ENCODE measurements at regions not wholly inside any gene's neighbourhood (a gene's known extent, or its start where the extent isn't known, plus 50 kb on each side); places are given as distances from the start of the nearest gene placed in this dataset.

GRCh38 chr3:24986612-24987011, 441.5 kb upstream of the RARB start:
- no peak for DNase-seq (ENCODE audit: low spot score in 2 of 2)
- H3K4me1 ChIP-seq = no peaks in the 10 kb centered on the region
- H3K36me3 ChIP-seq = no peaks in the 10 kb centered on the region
- H3K27ac ChIP-seq = no peak overlapping the region
- H3K9me3 ChIP-seq = no peaks in the 10 kb centered on the region
- no peak overlapping the region for H3K4me3 ChIP-seq
- no peaks in the 10 kb centered on the region for H3K27me3 ChIP-seq
- no peak for TF ChIP-seq CTCF (IDR thresholded peaks at IDR 0.05)
- intact Hi-C loops (cut with DNase I) = no loop called here

- no peaks in the 10 kb centered on the region for H3K36me3 ChIP-seq
- H3K9me3 ChIP-seq = no peaks in the 10 kb centered on the region
- TF ChIP-seq CTCF (IDR thresholded peaks at IDR 0.05) = no peak
- intact Hi-C loops (cut with DNase I) = no loop called here
- DNase-seq (ENCODE audit: low spot score in 2 of 2) = no peak
- H3K4me3 ChIP-seq = no peak overlapping the region
- H3K4me1 ChIP-seq = peaks cover 0 to 4% of the 10 kb centered on the region in 2 donors
- H3K27me3 ChIP-seq = no peaks in the 10 kb centered on the region
- H3K27ac ChIP-seq = no peak overlapping the region
Measured at GRCh38 chr3:24999357-24999756, 428.7 kb upstream of the RARB start.

- TF ChIP-seq CTCF (IDR thresholded peaks at IDR 0.05) = no peak
- no peak for DNase-seq (ENCODE audit: low spot score in 2 of 2)
- Histone ChIP-seq H3K4me3 (no peak overlapping the region), H3K9me3 (no peaks in the 10 kb centered on the region), H3K36me3 (no peaks in the 10 kb centered on the region), H3K4me1 (peaks cover 0 to 4% of the 10 kb centered on the region in 2 donors), H3K27ac (no peak overlapping the region), H3K27me3 (no peaks in the 10 kb centered on the region)
- intact Hi-C loops (cut with DNase I) = no loop called here
Measured at GRCh38 chr3:25000971-25001591, 427.0 kb upstream of the RARB start.

- intact Hi-C loops (cut with DNase I) = no loop called here
- H3K27ac ChIP-seq = no peak overlapping the region
- H3K27me3 ChIP-seq = no peaks in the 10 kb centered on the region
- H3K9me3 ChIP-seq = no peaks in the 10 kb centered on the region
- peaks cover 0 to 4% of the 10 kb centered on the region in 2 donors for H3K4me1 ChIP-seq
- H3K4me3 ChIP-seq = no peak overlapping the region
- H3K36me3 ChIP-seq = no peaks in the 10 kb centered on the region
- TF ChIP-seq CTCF (IDR thresholded peaks at IDR 0.05) = no peak
- no peak for DNase-seq (ENCODE audit: low spot score in 2 of 2)
Measured at GRCh38 chr3:25002052-25002451, 426.0 kb upstream of the RARB start.

- no peaks in the 10 kb centered on the region for H3K27me3 ChIP-seq
- H3K4me3 ChIP-seq = no peak overlapping the region
- H3K27ac ChIP-seq = peak overlapping the region; percentile 37 to 39
- H3K4me1 ChIP-seq = peaks cover 0 to 3% of the 10 kb centered on the region in 2 donors
- no peak for DNase-seq (ENCODE audit: low spot score in 2 of 2)
- H3K36me3 ChIP-seq = no peaks in the 10 kb centered on the region
- TF ChIP-seq CTCF (IDR thresholded peaks at IDR 0.05) = no peak
- intact Hi-C loops (cut with DNase I) = no loop called here
- no peaks in the 10 kb centered on the region for H3K9me3 ChIP-seq
Measured at GRCh38 chr3:25007974-25008658, 419.9 kb upstream of the RARB start.

Measured in ascending aorta (tissue), 2 donors.